Ascending aorta (tissue), 2 donors: ENCODE measurements at regions not wholly inside any gene's neighbourhood (a gene's known extent, or its start where the extent isn't known, plus 50 kb on each side); places are given as distances from the start of the nearest gene placed in this dataset.

Source experiments
- DNase-seq, 2 donors: peaks; one replicate each; pipeline ENCODE4 v3.0.0-alpha.2; 2019; ENCODE audit warnings: low spot score in 2 of 2
- H3K27ac ChIP-seq, 2 donors: fragments of 200-600 bp; sonication (generic); one replicate each; pipeline ENCODE4 v1.5.1; 2016 to 2017; ENCODE audit warnings: mild to moderate bottlenecking in 1 of 2
- H3K27me3 ChIP-seq: fragments of 200-600 bp; sonication (generic); one replicate; pipeline ENCODE4 v1.5.1; 2017
- H3K36me3 ChIP-seq, 2 donors: fragments of 200-600 bp; sonication (generic); one replicate each; pipeline ENCODE4 v1.5.1; 2016
- H3K4me1 ChIP-seq, 2 donors: fragments of 200-600 bp; sonication (generic); one replicate each; pipeline ENCODE4 v1.5.1; 2016 to 2017; ENCODE audit warnings: mild to moderate bottlenecking in 1 of 2
- H3K4me3 ChIP-seq, 2 donors: fragments of 200-600 bp; sonication (generic); one replicate each; pipeline ENCODE4 v1.5.1; 2016 to 2017; ENCODE audit warnings: mild to moderate bottlenecking in 1 of 2
- H3K9me3 ChIP-seq, 2 donors: fragments of 200-600 bp; sonication (generic); one replicate each; pipeline ENCODE4 v1.5.1; 2016
- CTCF ChIP-seq, 3 experiments: fragments of 200-600 bp in 2 of 3; fragments of 450-650 bp in 1 of 3; sonication (generic) in 2 of 3; IDR thresholded peaks; one replicate each; pipeline ENCODE4 v1.5.1; 2016 to 2019; ENCODE audit warnings: antibody characterized with exemption in 3 of 3, mild to moderate bottlenecking in 1 of 3, moderate library complexity in 1 of 3
- intact Hi-C: fragments of 100-400 bp; cut with DNase I; formaldehyde crosslinking; loops from one replicate; pipeline ENCODE4 v1.15.1; 2023

GRCh38 chr18:60892441-60892840 lies 440.8 kb upstream of the CDH20 start:
- no peaks in the 10 kb centered on the region for H3K27me3 ChIP-seq
- no peak for DNase-seq
- H3K36me3 ChIP-seq: no peaks in the 10 kb centered on the region
- intact Hi-C loops: no loop called here
- H3K9me3 ChIP-seq: no peaks in the 10 kb centered on the region
- H3K27ac ChIP-seq: no peak overlapping the region
- TF ChIP-seq CTCF (IDR thresholded peaks at IDR 0.05): no peak
- H3K4me3 ChIP-seq: no peak overlapping the region
- peaks cover 0 to 2% of the 10 kb centered on the region in 2 donors for H3K4me1 ChIP-seq

- H3K36me3 ChIP-seq: no peaks in the 10 kb centered on the region
- H3K9me3 ChIP-seq: no peaks in the 10 kb centered on the region
- H3K27me3 ChIP-seq: no peaks in the 10 kb centered on the region
- no peak for TF ChIP-seq CTCF (IDR thresholded peaks at IDR 0.05)
- no peak overlapping the region for H3K27ac ChIP-seq
- intact Hi-C loops: no loop called here
- DNase-seq: no peak
- no peak overlapping the region for H3K4me3 ChIP-seq
- H3K4me1 ChIP-seq: peaks cover 0 to 2% of the 10 kb centered on the region in 2 donors
Measured at GRCh38 chr18:60892855-60893254, 440.4 kb upstream of the CDH20 start.

GRCh38 chr18:60893355-60894097 lies 439.7 kb upstream of the CDH20 start:
- H3K36me3 ChIP-seq: no peaks in the 10 kb centered on the region
- no peaks in the 10 kb centered on the region for H3K9me3 ChIP-seq
- intact Hi-C loops: no loop called here
- H3K27me3 ChIP-seq: no peaks in the 10 kb centered on the region
- no peak overlapping the region for H3K27ac ChIP-seq
- H3K4me1 ChIP-seq: peaks cover 0 to 2% of the 10 kb centered on the region in 2 donors
- TF ChIP-seq CTCF (IDR thresholded peaks at IDR 0.05): no peak
- DNase-seq: no peak
- H3K4me3 ChIP-seq: no peak overlapping the region

- no peaks in the 10 kb centered on the region for H3K9me3 ChIP-seq
- no peak overlapping the region for H3K27ac ChIP-seq
- TF ChIP-seq CTCF (IDR thresholded peaks at IDR 0.05): no peak
- H3K36me3 ChIP-seq: no peaks in the 10 kb centered on the region
- H3K4me1 ChIP-seq: peaks cover 0 to 2% of the 10 kb centered on the region in 2 donors
- no peak for DNase-seq
- H3K27me3 ChIP-seq: no peaks in the 10 kb centered on the region
- H3K4me3 ChIP-seq: no peak overlapping the region
- intact Hi-C loops: no loop called here
Measured at GRCh38 chr18:60894254-60894945, 438.8 kb upstream of the CDH20 start.

GRCh38 chr18:60895181-60895580 lies 438.0 kb upstream of the CDH20 start:
- no peak for TF ChIP-seq CTCF (IDR thresholded peaks at IDR 0.05)
- no peak for DNase-seq
- intact Hi-C loops: no loop called here
- Histone ChIP-seq H3K4me3 (no peak overlapping the region), H3K36me3 (no peaks in the 10 kb centered on the region), H3K9me3 (no peaks in the 10 kb centered on the region), H3K4me1 (peaks cover 0 to 2% of the 10 kb centered on the region in 2 donors), H3K27ac (no peak overlapping the region), H3K27me3 (no peaks in the 10 kb centered on the region)
